GM12878 (cell line): ENCODE measurements at regions not wholly inside any gene's neighbourhood (a gene's known extent, or its start where the extent isn't known, plus 50 kb on each side); places are given as distances from the start of the nearest gene placed in this dataset.

Experiments used
- ATAC-seq: fragments of 200-7000 bp; cut with Tn5 transposase; 3 replicates; pipeline ENCODE4 v1.9.1; 2020; ENCODE audit warnings: mild to moderate bottlenecking, moderate library complexity
- BruUV-seq: library from RNA; stranded (reverse); fragments of 400-500 nt; replicated peaks from 2 replicates; lab custom pipeline; 2021; lab: Mats Ljungman, UMichigan
- CTCF ChIA-PET: fragments of 300-600 bp; sonication (Branson Sonifier 250); formaldehyde crosslinking; extraction: SDS; loops from one replicate; lab custom pipeline; 2021; ENCODE audit warnings: inconsistent platforms; lab: Yijun Ruan, JAX
- POLR2A ChIA-PET: fragments of 350-600 bp; formaldehyde crosslinking; extraction: SDS; loops from one replicate; lab custom pipeline; 2021; ENCODE audit warnings: inconsistent platforms; lab: Charles Lee
- RAD21 ChIA-PET: fragments of 300-600 bp; sonication (Branson Sonifier 250); formaldehyde crosslinking; loops from one replicate; lab custom pipeline; 2023; ENCODE audit warnings: antibody characterized with exemption; ENCODE audit not compliant: unreplicated experiment; lab: Charles Lee
- SMC1A ChIA-PET: fragments of 300-600 bp; sonication (Branson Sonifier 250); formaldehyde crosslinking; loops from one replicate; lab custom pipeline; 2023; ENCODE audit not compliant: unreplicated experiment, uncharacterized antibody; lab: Charles Lee
- DNase-seq: peaks from one replicate; pipeline ENCODE4 v3.0.0-alpha.2; 2011; ENCODE audit warnings: low read depth, low spot score
- FAIRE-seq: peaks from 3 replicates; lab custom pipeline; 2011; peaks lifted over from hg19 to GRCh38; lab: Jason Lieb, UNC
- H2AFZ ChIP-seq: 2 replicates; pipeline ENCODE4 v1.6.0; 2011; ENCODE audit warnings: low read depth, low read length, control low read depth; ENCODE audit not compliant: control insufficient read depth
- H3K27ac ChIP-seq: 2 replicates; pipeline ENCODE4 v1.5.1; 2011; ENCODE audit warnings: control low read depth; ENCODE audit not compliant: control insufficient read depth, insufficient read depth
- H3K27me3 ChIP-seq, 2 experiments: replicated peaks in 1 of 2; 2 replicates each; pipeline versions ENCODE4 v1.6.0 to v1.6.1; 2011; ENCODE audit warnings: low read length in 1 of 2; ENCODE audit not compliant: control insufficient read depth in 2 of 2, insufficient read depth in 2 of 2
- H3K36me3 ChIP-seq, 2 experiments: 2 replicates each; pipeline ENCODE4 v1.5.1; 2011; ENCODE audit warnings: low read length in 1 of 2; ENCODE audit not compliant: control insufficient read depth in 2 of 2, insufficient read depth in 2 of 2
- H3K4me1 ChIP-seq: 2 replicates; pipeline ENCODE4 v1.6.1; 2011; ENCODE audit warnings: mild to moderate bottlenecking, low read length, moderate library complexity, mixed read lengths; ENCODE audit not compliant: control insufficient read depth, insufficient read depth
- H3K4me2 ChIP-seq: 2 replicates; pipeline ENCODE4 v1.6.0; 2011; ENCODE audit warnings: control low read depth; ENCODE audit not compliant: control insufficient read depth, insufficient read depth
- H3K4me3 ChIP-seq: fragments of 200-600 bp; sonication (generic); 2 replicates; pipeline ENCODE4 v1.5.1; 2016
- H3K79me2 ChIP-seq: 2 replicates; pipeline ENCODE4 v1.6.0; 2011; ENCODE audit warnings: low read length; ENCODE audit not compliant: control insufficient read depth, insufficient read depth
- H3K9ac ChIP-seq: 2 replicates; pipeline ENCODE4 v1.8.0; 2011; ENCODE audit warnings: low read length, control low read depth, mixed read lengths; ENCODE audit not compliant: control insufficient read depth, insufficient read depth
- H3K9me3 ChIP-seq: replicated peaks from 3 replicates; pipeline ENCODE4 v1.5.1; 2011; ENCODE audit warnings: mild to moderate bottlenecking, low read length; ENCODE audit not compliant: control insufficient read depth, insufficient read depth
- H4K20me1 ChIP-seq: 2 replicates; pipeline ENCODE4 v1.6.0; 2011; ENCODE audit not compliant: control insufficient read depth, insufficient read depth
- BHLHE40 ChIP-seq, 2 experiments: fragments of 450-650 bp in 1 of 2; IDR thresholded peaks; 2 replicates each; pipeline ENCODE4 v1.6.1; 2011 to 2017; ENCODE audit warnings: low read depth in 2 of 2, borderline replicate concordance in 1 of 2, improper control_type of control experiment in 1 of 2, low read length in 1 of 2, mild to moderate bottlenecking in 1 of 2
- CEBPB ChIP-seq, 2 experiments: fragments of 150-350 bp in 1 of 2; IDR thresholded peaks; 2 replicates each; pipeline ENCODE4 v1.6.1; 2012 to 2014; ENCODE audit warnings: low read depth in 2 of 2, low read length in 2 of 2, borderline replicate concordance in 1 of 2, inconsistent platforms in 1 of 2
- EP300 ChIP-seq, 2 experiments: fragments of 150-350 bp in 1 of 2; IDR thresholded peaks; 2 replicates each; pipeline ENCODE4 v1.6.1; 2011 to 2012; ENCODE audit warnings: low read depth in 2 of 2, low read length in 2 of 2, borderline replicate concordance in 1 of 2, improper control_type of control experiment in 1 of 2, inconsistent platforms in 1 of 2; ENCODE audit not compliant: control insufficient read depth in 1 of 2
- FOS ChIP-seq: IDR thresholded peaks from 3 replicates; pipeline ENCODE4 v1.6.1; 2011; ENCODE audit warnings: borderline replicate concordance; ENCODE audit not compliant: insufficient read length; ENCODE audit errors: extremely low read depth
- HDAC6 ChIP-seq: fragments of 200-600 bp; sonication (generic); IDR thresholded peaks from one replicate; pipeline ENCODE4 v1.8.0; 2017; ENCODE audit warnings: antibody characterized with exemption; ENCODE audit not compliant: unreplicated experiment
- NBN ChIP-seq: fragments of 450-650 bp; IDR thresholded peaks from 2 replicates; pipeline ENCODE4 v1.6.1; 2016
- NFYB ChIP-seq: IDR thresholded peaks from 2 replicates; pipeline ENCODE4 v1.6.1; 2011; ENCODE audit warnings: low read depth, mild to moderate bottlenecking, low read length, improper control_type of control experiment, moderate library complexity; ENCODE audit not compliant: insufficient read depth
- PAX5 ChIP-seq: IDR thresholded peaks from 2 replicates; pipeline ENCODE4 v1.6.1; 2011; ENCODE audit warnings: low read depth, low read length, borderline replicate concordance
- SMAD5 ChIP-seq: IDR thresholded peaks from 2 replicates; pipeline ENCODE4 v1.6.1; 2016; ENCODE audit warnings: antibody characterized with exemption, low read depth
- ZBED1 ChIP-seq: IDR thresholded peaks from 2 replicates; pipeline ENCODE4 v1.6.1; 2016; ENCODE audit warnings: borderline replicate concordance
- ZNF274 ChIP-seq: IDR thresholded peaks from one replicate; pipeline ENCODE4 v1.8.0; 2011; ENCODE audit not compliant: insufficient read length, insufficient read depth
- WGBS: methylation state at CpG from one replicate; pipeline ENCODE4 v1.1.6; 2016; ENCODE audit warnings: low lambda C conversion rate; ENCODE audit not compliant: insufficient replicate concordance, insufficient coverage; ENCODE audit errors: missing lambda C conversion rate; 5-methylcytosine and 5-hydroxymethylcytosine counted together
- in situ Hi-C: fragments of 300-500 bp; cut with MboI; formaldehyde crosslinking; loops from 9 replicates; pipeline ENCODE4 v1.14.3; 2018; ENCODE audit warnings: mixed read lengths
- intact Hi-C: fragments of 100-400 bp; cut with micrococcal nuclease; formaldehyde crosslinking; loops from one replicate; pipeline ENCODE4 v1.14.2; 2022; ENCODE audit not compliant: unreplicated experiment
- TF ChIP-seq, protein P1 (sequence below): fragments of 450-650 bp; IDR thresholded peaks from 2 replicates; pipeline ENCODE4 v1.6.1; 2016; ENCODE audit warnings: mild to moderate bottlenecking
- TF ChIP-seq, protein P2 (sequence below), 3 experiments: IDR thresholded peaks in 2 of 3; conservative IDR thresholded peaks in 1 of 3; 2 replicates each; pipeline ENCODE4 v1.5.1; 2011; ENCODE audit warnings: low read depth in 3 of 3, low read length in 3 of 3, mild to moderate bottlenecking in 3 of 3, control low read depth in 2 of 3, moderate library complexity in 2 of 3, inconsistent platforms in 1 of 3, mixed read lengths in 1 of 3; ENCODE audit not compliant: control insufficient read depth in 2 of 3, insufficient read depth in 1 of 3; ENCODE audit errors: extremely low read depth in 1 of 3
- TF ChIP-seq, protein P3 (sequence below): IDR thresholded peaks from 2 replicates; pipeline ENCODE4 v1.6.1; 2011; ENCODE audit warnings: borderline replicate concordance, low read depth, mild to moderate bottlenecking, moderate library complexity, low read length; ENCODE audit not compliant: insufficient read depth, poor library complexity, severe bottlenecking
- TF ChIP-seq, protein P4 (sequence below): fragments of 450-650 bp; IDR thresholded peaks from 2 replicates; pipeline ENCODE4 v1.6.1; 2017; ENCODE audit warnings: mild to moderate bottlenecking

DNA sequence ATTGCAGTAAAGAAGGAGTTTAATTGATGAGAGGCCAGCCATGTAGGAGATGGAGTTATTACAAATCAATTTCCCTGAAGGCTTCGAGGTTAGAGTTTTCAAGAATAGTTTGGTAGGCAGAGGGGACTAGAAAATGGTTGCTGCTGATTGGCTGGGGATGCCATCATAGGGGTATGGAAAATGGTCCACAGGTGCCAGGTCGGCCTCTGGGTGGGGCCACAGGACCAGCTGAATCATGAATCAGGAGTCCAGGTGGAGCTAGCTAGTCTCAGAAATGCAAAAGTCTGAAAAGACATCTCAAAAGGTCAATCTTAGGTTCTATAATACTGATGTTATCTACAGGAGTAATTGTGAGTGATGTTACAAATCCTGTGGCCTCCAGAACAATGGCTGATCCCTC is 714.0 kb upstream of the GHITM start (continued):
- TF ChIP-seq, protein P1, sequence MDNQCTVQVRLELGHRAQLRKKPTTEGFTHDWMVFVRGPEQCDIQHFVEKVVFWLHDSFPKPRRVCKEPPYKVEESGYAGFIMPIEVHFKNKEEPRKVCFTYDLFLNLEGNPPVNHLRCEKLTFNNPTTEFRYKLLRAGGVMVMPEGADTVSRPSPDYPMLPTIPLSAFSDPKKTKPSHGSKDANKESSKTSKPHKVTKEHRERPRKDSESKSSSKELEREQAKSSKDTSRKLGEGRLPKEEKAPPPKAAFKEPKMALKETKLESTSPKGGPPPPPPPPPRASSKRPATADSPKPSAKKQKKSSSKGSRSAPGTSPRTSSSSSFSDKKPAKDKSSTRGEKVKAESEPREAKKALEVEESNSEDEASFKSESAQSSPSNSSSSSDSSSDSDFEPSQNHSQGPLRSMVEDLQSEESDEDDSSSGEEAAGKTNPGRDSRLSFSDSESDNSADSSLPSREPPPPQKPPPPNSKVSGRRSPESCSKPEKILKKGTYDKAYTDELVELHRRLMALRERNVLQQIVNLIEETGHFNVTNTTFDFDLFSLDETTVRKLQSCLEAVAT = no peak
- TF ChIP-seq HDAC6 (no peak), CEBPB (IDR thresholded peaks at IDR 0.05; ENCODE audit: borderline replicate concordance in 1 of 2, low read depth in 2 of 2, low read length in 2 of 2) (no peak), ZBED1 (no peak)
- TF ChIP-seq, protein P2, sequence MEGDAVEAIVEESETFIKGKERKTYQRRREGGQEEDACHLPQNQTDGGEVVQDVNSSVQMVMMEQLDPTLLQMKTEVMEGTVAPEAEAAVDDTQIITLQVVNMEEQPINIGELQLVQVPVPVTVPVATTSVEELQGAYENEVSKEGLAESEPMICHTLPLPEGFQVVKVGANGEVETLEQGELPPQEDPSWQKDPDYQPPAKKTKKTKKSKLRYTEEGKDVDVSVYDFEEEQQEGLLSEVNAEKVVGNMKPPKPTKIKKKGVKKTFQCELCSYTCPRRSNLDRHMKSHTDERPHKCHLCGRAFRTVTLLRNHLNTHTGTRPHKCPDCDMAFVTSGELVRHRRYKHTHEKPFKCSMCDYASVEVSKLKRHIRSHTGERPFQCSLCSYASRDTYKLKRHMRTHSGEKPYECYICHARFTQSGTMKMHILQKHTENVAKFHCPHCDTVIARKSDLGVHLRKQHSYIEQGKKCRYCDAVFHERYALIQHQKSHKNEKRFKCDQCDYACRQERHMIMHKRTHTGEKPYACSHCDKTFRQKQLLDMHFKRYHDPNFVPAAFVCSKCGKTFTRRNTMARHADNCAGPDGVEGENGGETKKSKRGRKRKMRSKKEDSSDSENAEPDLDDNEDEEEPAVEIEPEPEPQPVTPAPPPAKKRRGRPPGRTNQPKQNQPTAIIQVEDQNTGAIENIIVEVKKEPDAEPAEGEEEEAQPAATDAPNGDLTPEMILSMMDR (IDR thresholded peaks at IDR 0.05 in 2 of 3, conservative IDR thresholded peaks at IDR 0.05 in 1 of 3; ENCODE audit: control insufficient read depth in 2 of 3, extremely low read depth in 1 of 3, insufficient read depth in 1 of 3, low read depth in 3 of 3, low read length in 3 of 3) = peak in 1 of 3 experiments; percentile 8; a peak in 1 of 6 replicates
- TF ChIP-seq, all 136 proteins: peak for 3

DNA sequence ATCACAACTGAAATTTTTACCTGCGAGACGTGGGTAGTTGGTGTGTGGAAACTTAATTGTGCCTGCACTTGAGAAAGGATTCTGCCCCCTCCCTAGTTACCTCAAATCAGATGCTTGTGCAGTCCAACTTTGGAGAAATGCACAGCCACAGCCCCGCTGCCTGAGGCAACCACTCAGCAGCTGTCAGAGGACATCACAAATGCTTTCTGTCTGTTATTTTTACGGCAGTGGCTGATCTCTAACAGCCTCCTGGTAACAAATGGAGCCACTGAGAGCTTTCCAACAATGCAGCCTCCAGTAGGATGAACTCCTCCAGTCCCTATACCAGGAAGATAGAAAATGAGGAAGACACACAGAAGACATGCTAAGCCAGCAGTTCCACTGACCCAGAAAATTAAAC is 712.2 kb upstream of the GHITM start:
- 6% methylated on average over 4 of the region's 4 CpGs for WGBS
- Histone ChIP-seq H3K4me1 (no peaks in the 10 kb centered on the region), H3K4me3 (no peak overlapping the region), H3K27ac (no peak overlapping the region), H3K4me2 (no peak overlapping the region), H3K9ac (no peak overlapping the region)
- no peak for ATAC-seq
- ChIA-PET CTCF (no interaction called here), RAD21 (no interaction called here)
- in situ Hi-C loops = no loop called here
- TF ChIP-seq PAX5 (no peak), NFYB (no peak), FOS (no peak), BHLHE40 (IDR thresholded peaks at IDR 0.05; ENCODE audit: borderline replicate concordance in 1 of 2, low read depth in 2 of 2, low read length in 1 of 2) (no peak), ZNF274 (no peak), SMAD5 (no peak), NBN (no peak), EP300 (IDR thresholded peaks at IDR 0.05; ENCODE audit: borderline replicate concordance in 1 of 2, control insufficient read depth in 1 of 2, low read depth in 2 of 2, low read length in 2 of 2) (no peak)
- TF ChIP-seq, protein P3, sequence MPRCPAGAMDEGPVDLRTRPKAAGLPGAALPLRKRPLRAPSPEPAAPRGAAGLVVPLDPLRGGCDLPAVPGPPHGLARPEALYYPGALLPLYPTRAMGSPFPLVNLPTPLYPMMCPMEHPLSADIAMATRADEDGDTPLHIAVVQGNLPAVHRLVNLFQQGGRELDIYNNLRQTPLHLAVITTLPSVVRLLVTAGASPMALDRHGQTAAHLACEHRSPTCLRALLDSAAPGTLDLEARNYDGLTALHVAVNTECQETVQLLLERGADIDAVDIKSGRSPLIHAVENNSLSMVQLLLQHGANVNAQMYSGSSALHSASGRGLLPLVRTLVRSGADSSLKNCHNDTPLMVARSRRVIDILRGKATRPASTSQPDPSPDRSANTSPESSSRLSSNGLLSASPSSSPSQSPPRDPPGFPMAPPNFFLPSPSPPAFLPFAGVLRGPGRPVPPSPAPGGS = no peak
- TF ChIP-seq, protein P4, sequence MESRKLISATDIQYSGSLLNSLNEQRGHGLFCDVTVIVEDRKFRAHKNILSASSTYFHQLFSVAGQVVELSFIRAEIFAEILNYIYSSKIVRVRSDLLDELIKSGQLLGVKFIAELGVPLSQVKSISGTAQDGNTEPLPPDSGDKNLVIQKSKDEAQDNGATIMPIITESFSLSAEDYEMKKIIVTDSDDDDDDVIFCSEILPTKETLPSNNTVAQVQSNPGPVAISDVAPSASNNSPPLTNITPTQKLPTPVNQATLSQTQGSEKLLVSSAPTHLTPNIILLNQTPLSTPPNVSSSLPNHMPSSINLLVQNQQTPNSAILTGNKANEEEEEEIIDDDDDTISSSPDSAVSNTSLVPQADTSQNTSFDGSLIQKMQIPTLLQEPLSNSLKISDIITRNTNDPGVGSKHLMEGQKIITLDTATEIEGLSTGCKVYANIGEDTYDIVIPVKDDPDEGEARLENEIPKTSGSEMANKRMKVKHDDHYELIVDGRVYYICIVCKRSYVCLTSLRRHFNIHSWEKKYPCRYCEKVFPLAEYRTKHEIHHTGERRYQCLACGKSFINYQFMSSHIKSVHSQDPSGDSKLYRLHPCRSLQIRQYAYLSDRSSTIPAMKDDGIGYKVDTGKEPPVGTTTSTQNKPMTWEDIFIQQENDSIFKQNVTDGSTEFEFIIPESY = no peak
- TF ChIP-seq, all 136 proteins: peak for 0
- H3K27me3 ChIP-seq = no peaks in the 10 kb centered on the region
- intact Hi-C loops = no loop called here
- H3K36me3 ChIP-seq = no peaks in the 10 kb centered on the region
- ChIA-PET POLR2A (no interaction called here), SMC1A (interaction anchor here (2.0 kb wide), 1 partner anchor 444 kb away, joined by 7 read pairs; no protein-coding TSS in a partner anchor)
- DNase-seq = no peak
- no peaks in the 10 kb centered on the region for H3K79me2 ChIP-seq
- H4K20me1 ChIP-seq = no peaks in the 10 kb centered on the region
- no peak for FAIRE-seq
- H2AFZ ChIP-seq = no peak overlapping the region
- BruUV-seq = no TSS peak
- H3K9me3 ChIP-seq = no peaks in the 10 kb centered on the region; the same call in 2 of the 3 replicates
